NT2/D1 (cell line): ENCODE measurements at regions not wholly inside any gene's neighbourhood (a gene's known extent, or its start where the extent isn't known, plus 50 kb on each side); places are given as distances from the start of the nearest gene placed in this dataset.

Experiments used
- SUZ12 ChIP-seq: IDR thresholded peaks from 2 replicates; pipeline ENCODE4 v1.6.1; 2011; ENCODE audit not compliant: insufficient read length, insufficient read depth; ENCODE audit errors: extremely low read depth
- YY1 ChIP-seq: IDR thresholded peaks from 2 replicates; pipeline ENCODE4 v1.6.1; 2011; ENCODE audit not compliant: insufficient read length, insufficient read depth
- ZNF274 ChIP-seq: IDR thresholded peaks from 2 replicates; pipeline ENCODE4 v1.6.1; 2011; ENCODE audit warnings: mild to moderate bottlenecking, low read depth, low read length

DNA sequence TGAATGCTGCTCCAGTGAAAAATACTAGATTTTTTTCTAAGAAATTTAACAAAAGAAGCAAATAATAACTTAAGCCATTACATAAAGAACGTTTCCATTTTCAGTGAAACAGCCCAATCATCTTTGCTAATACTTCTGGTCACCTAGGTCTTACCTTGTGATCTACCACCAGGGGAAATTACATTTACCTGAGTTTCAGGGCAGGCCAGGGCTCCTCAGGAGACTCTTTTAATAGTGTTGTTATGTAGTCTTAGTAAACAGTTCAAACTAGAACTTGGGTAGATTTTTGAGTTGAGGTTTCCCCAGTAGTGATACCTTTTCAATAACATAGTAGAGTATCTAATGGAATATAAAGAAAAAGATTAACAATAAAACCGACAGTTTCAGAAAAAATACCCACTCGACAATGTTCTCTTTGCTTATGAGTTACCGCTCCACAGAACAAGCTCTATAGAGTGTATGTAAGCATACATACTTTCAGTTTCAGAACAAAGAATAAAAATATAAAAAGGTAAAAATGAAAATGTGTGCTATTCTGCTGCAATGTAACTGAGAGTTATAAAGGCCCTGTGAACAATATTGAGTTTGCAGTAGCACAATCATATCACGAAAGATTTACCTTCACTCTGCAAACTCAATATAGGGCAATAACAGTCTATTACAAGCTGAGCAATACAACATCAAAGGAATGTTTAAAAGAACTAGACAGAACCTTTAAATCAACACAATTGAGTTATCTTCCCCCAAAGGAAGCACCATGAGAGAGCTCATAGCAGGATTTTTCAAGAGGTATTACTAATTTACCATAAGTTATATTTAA lies 165.8 kb downstream of the ATOH1 start:
- no peak for TF ChIP-seq SUZ12
- no peak for TF ChIP-seq ZNF274
- no peak for TF ChIP-seq YY1
